ENCODE measurements at regions not wholly inside any gene's neighbourhood (a gene's known extent, or its start where the extent isn't known, plus 50 kb on each side); places are given as distances from the start of the nearest gene placed in this dataset.

DNA sequence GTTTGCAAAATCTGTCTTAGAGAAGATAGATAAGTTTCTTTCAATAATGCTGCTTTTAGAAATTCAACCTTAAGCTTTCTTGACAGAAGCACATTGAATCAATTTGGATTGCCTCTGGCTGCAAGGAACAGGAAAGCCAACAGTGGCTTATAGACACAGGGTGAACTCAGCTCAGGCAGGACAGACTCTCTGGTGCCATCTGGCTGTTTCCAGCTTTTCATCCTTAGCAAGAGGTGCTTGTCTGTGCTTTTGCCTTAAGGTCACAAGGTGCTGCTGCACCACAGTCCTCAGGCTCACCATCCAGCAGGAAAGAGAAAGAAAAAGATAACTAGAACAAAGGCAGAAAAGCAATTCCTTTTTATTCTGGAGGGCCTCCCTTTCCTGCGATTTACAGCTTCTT is 93.7 kb upstream of the ETS2 start:
- Histone ChIP-seq H3K9ac (ENCODE audit: low read depth, low read length) (no peak overlapping the region), H3K9me3 (replicated peaks; ENCODE audit: low read length) (no peaks in the 10 kb centered on the region), H3K4me3 (ENCODE audit: low read length) (no peak overlapping the region), H3K4me1 (ENCODE audit: control insufficient read depth, insufficient read depth, low read length) (no peaks in the 10 kb centered on the region), H3K4me2 (ENCODE audit: low read length) (no peak overlapping the region), H3K36me3 (ENCODE audit: insufficient read depth, low read length) (no peaks in the 10 kb centered on the region), H3K27me3 (ENCODE audit: control insufficient read depth, insufficient read depth, low read length) (peaks cover 77% of the 10 kb centered on the region)

DNA sequence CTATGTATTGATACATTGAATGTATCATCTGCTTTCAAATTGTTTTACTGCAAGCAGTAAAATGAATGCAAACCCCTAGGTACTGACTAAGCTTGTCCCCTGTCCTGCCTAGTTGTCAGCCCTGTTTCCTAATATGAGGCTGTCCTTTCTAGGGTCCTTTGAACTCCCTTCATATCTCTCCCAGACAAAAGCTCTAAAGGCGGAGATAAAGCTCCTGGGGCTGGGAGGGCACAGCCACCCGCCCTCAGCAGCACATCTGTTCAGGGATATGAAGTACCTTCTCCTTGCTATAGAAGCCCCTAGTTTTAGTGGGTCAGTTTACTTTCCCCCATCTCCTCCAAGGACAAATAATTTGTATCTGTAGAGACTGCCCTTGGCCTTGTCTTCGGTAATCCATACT is 93.1 kb upstream of the ETS2 start:
- Histone ChIP-seq H3K4me3 (ENCODE audit: low read length) (no peak overlapping the region), H3K4me2 (ENCODE audit: low read length) (no peak overlapping the region), H3K9me3 (replicated peaks; ENCODE audit: low read length) (no peaks in the 10 kb centered on the region), H3K27me3 (ENCODE audit: control insufficient read depth, insufficient read depth, low read length) (peaks cover 78% of the 10 kb centered on the region), H3K4me1 (ENCODE audit: control insufficient read depth, insufficient read depth, low read length) (no peaks in the 10 kb centered on the region), H3K9ac (ENCODE audit: low read depth, low read length) (no peak overlapping the region), H3K36me3 (ENCODE audit: insufficient read depth, low read length) (no peaks in the 10 kb centered on the region)

DNA sequence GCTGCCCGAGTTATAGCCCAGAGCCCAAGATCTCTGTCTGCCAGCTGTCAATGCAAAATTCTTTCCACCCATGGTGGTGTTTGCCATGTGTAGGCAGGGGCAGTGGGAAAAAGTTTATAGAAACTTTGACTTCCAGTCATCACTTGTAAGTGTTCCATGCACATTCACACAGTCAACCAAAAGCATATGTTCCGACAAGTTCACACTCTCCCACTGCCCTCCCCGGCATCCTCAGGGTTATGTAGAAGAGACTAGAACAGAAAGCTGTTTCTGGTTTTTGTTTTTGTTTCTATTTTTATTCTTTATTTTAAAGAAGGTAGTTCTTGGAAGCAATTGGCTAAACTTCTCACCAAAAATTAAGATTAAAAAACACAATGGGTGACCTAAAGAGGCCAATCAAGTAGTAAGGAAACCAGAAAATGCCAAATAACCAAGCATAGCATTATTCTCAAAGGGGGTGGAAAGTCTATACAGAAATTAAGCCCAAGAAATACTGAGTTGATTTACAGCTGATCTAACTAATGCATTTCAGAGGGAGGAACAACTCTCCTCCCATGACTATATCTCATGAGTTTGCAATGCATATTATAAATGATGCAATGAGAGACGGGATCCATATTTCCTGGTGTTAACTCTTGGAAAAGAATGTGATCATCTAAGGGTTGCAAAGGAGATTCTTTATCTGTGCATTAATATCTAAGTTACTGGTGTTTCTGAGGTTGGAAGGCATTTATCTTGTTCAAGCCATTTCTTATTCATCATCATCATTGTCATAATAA is 91.5 kb upstream of the ETS2 start:
- Histone ChIP-seq H3K4me1 (ENCODE audit: control insufficient read depth, insufficient read depth, low read length) (no peaks in the 10 kb centered on the region), H3K4me3 (ENCODE audit: low read length) (no peak overlapping the region), H3K36me3 (ENCODE audit: insufficient read depth, low read length) (no peaks in the 10 kb centered on the region), H3K9ac (ENCODE audit: low read depth, low read length) (no peak overlapping the region), H3K9me3 (replicated peaks; ENCODE audit: low read length) (no peaks in the 10 kb centered on the region), H3K27me3 (ENCODE audit: control insufficient read depth, insufficient read depth, low read length) (peaks cover 72% of the 10 kb centered on the region), H3K4me2 (ENCODE audit: low read length) (no peak overlapping the region)

DNA sequence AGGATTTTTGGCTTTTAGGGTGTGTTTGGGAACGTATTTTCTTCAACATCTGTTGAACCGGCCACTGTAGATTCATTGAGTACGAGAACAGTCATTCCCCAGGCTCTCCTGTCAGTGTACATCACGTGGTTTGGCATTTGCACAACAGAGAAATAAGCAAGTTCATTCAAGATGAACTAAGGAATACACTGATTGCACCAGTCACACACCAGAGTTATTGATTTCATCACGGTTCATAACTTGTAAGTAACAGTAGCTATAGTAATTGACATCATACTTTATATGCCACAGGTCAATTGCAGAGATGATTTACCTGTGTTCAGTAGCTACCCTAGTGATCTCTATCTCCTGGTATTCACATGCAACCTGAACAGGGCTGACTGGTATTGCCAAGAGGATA is 90.7 kb upstream of the ETS2 start:
- peaks cover 67% of the 10 kb centered on the region for H3K27me3 ChIP-seq (ENCODE audit: control insufficient read depth, insufficient read depth, low read length)
- no peaks in the 10 kb centered on the region for H3K4me1 ChIP-seq (ENCODE audit: control insufficient read depth, insufficient read depth, low read length)
- H3K36me3 ChIP-seq (ENCODE audit: insufficient read depth, low read length) = no peaks in the 10 kb centered on the region
- H3K4me3 ChIP-seq (ENCODE audit: low read length) = no peak overlapping the region
- no peak overlapping the region for H3K9ac ChIP-seq (ENCODE audit: low read depth, low read length)
- H3K4me2 ChIP-seq (ENCODE audit: low read length) = no peak overlapping the region
- no peaks in the 10 kb centered on the region for H3K9me3 ChIP-seq (replicated peaks; ENCODE audit: low read length)

DNA sequence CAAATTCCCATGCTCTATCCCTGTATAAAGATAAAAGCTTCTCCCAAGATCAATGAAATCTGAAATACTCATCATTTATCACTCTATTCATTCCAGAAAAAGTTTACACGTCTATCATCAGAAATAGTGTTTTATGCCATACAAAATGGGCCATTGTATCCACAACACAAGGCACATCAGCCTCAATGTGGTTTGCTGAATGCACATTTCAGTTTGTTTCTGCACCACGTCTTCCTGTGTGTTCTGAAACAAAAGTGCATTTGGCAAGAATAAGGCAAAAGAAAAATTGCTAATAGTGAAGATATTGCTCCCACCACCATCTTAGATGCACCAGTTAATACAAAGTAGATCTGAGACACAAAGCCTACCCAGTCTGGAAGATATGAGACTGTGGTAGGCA is 89.6 kb upstream of the ETS2 start:
- Histone ChIP-seq H3K36me3 (ENCODE audit: insufficient read depth, low read length) (no peaks in the 10 kb centered on the region), H3K4me3 (ENCODE audit: low read length) (no peak overlapping the region), H3K27me3 (ENCODE audit: control insufficient read depth, insufficient read depth, low read length) (peaks cover 67% of the 10 kb centered on the region), H3K9me3 (replicated peaks; ENCODE audit: low read length) (no peaks in the 10 kb centered on the region), H3K9ac (ENCODE audit: low read depth, low read length) (no peak overlapping the region), H3K4me2 (ENCODE audit: low read length) (no peak overlapping the region), H3K4me1 (ENCODE audit: control insufficient read depth, insufficient read depth, low read length) (no peaks in the 10 kb centered on the region)

DNA sequence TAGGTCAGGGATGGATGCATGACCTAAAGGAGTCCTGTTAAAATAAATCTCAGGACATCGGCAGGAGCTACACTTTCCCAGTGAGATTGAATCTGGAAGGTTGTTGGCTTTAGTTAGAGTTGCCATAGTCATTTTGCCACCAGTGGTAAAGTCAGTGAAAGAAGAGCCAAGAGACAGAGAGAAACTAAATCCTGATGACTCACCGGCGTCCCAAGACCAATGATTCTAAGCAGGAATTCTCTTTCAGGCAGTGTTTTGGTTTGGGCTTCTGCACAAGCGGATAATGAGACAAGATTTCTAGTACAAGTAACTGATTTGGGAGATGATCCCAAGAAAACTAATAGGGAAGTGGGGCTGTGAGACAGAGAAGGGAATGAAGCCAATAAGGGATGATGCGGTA is 88.8 kb upstream of the ETS2 start:
- Histone ChIP-seq H3K4me1 (ENCODE audit: control insufficient read depth, insufficient read depth, low read length) (no peaks in the 10 kb centered on the region), H3K36me3 (ENCODE audit: insufficient read depth, low read length) (no peaks in the 10 kb centered on the region), H3K4me3 (ENCODE audit: low read length) (no peak overlapping the region), H3K4me2 (ENCODE audit: low read length) (no peak overlapping the region), H3K9me3 (replicated peaks; ENCODE audit: low read length) (no peaks in the 10 kb centered on the region), H3K27me3 (ENCODE audit: control insufficient read depth, insufficient read depth, low read length) (peaks cover 59% of the 10 kb centered on the region), H3K9ac (ENCODE audit: low read depth, low read length) (no peak overlapping the region)

DNA sequence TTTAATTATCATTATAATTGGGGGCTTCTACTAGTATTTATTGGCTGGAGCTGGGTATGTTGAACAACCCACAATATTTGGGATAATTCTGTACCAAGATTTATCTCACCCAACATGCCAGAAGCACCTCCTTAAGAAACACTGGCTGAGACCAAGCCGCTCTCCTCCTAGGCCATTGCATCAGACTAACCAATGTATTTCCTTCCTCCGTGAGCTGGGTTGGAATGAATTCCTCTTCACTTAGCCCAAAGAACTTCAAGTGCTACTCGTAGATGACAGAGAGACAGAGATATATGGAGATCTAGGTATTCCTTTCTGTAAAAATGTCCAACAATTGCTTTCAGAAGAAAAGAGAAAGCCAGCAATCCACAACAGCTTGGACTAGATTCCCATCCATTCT is 87.2 kb upstream of the ETS2 start:
- no peaks in the 10 kb centered on the region for H3K36me3 ChIP-seq (ENCODE audit: insufficient read depth, low read length)
- no peaks in the 10 kb centered on the region for H3K9me3 ChIP-seq (replicated peaks; ENCODE audit: low read length)
- no peak overlapping the region for H3K4me3 ChIP-seq (ENCODE audit: low read length)

DNA sequence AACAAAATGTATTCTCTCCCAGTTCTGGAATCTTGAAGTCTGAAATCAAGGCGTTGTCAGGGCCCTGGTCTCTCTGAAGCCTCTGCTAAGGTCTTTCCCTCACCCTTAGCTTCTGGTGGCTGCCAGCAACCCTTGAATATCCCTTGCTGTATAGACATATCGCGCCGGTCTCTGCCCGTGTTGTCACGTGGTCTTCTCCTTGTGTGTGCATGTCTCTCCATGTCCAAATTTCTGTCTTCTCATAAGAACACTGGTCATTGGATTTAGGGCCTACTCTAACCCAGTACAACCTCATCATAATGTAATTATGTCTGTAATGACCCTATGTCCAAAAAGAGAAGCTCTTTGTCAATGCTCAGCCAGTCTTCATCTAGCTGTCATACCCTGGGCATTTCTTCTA is 85.7 kb upstream of the ETS2 start:
- no peak overlapping the region for H3K4me2 ChIP-seq (ENCODE audit: low read length)
- H3K27me3 ChIP-seq (ENCODE audit: control insufficient read depth, insufficient read depth, low read length) = peaks cover 36% of the 10 kb centered on the region
- H3K4me1 ChIP-seq (ENCODE audit: control insufficient read depth, insufficient read depth, low read length) = no peaks in the 10 kb centered on the region
- no peaks in the 10 kb centered on the region for H3K36me3 ChIP-seq (ENCODE audit: insufficient read depth, low read length)
- peaks cover under 1% of the 10 kb centered on the region for H3K9me3 ChIP-seq (replicated peaks; ENCODE audit: low read length)
- H3K9ac ChIP-seq (ENCODE audit: low read depth, low read length) = no peak overlapping the region
- H3K4me3 ChIP-seq (ENCODE audit: low read length) = no peak overlapping the region

More for the DNA sequence above, 87.2 kb upstream of the ETS2 start:
- Histone ChIP-seq H3K4me1 (ENCODE audit: control insufficient read depth, insufficient read depth, low read length) (no peaks in the 10 kb centered on the region), H3K27me3 (ENCODE audit: control insufficient read depth, insufficient read depth, low read length) (peaks cover 52% of the 10 kb centered on the region), H3K4me2 (ENCODE audit: low read length) (no peak overlapping the region), H3K9ac (ENCODE audit: low read depth, low read length) (no peak overlapping the region)

DNA sequence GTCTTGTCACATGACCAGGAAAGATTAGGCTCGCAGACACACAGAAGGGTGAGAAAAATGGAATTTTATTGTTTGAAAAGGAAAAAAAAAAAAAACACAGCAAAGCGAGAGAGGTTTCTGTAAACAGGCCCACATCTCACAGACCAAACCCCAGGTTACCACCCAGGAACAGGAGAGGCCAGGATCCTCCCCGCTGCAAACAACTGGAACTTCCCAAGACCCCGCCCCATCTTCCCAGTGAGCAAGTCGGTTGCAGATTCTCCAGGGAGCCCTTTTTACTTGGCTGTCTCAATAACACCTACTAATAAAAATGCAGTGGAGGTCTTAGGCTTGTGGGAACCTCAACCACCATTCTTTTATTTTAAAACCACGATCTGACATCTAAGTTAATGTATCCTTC is 84.7 kb upstream of the ETS2 start:
- no peaks in the 10 kb centered on the region for H3K4me1 ChIP-seq (ENCODE audit: control insufficient read depth, insufficient read depth, low read length)
- H3K4me2 ChIP-seq (ENCODE audit: low read length) = no peak overlapping the region
- H3K9me3 ChIP-seq (replicated peaks; ENCODE audit: low read length) = peaks cover 3% of the 10 kb centered on the region
- H3K27me3 ChIP-seq (ENCODE audit: control insufficient read depth, insufficient read depth, low read length) = peaks cover 27% of the 10 kb centered on the region
- H3K4me3 ChIP-seq (ENCODE audit: low read length) = no peak overlapping the region
- H3K9ac ChIP-seq (ENCODE audit: low read depth, low read length) = no peak overlapping the region
- H3K36me3 ChIP-seq (ENCODE audit: insufficient read depth, low read length) = no peaks in the 10 kb centered on the region

DNA sequence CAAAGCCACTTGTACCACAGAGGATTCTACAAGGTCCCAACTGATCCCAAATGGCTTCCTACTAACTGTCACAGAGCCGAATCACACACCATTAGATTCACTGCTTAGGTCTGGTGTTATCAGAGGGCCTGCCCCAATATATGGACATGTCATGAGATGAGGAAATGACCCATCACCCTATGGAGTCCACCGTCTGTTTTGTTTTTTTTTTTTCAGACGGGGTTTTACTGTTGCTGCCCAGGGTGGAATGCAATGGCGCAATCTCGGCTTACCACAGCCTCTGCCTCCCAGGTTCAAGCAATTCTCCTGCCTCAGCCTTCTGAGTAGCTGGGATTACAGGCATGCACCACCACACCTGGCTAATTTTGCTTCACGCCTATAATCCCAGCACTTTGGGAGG is 83.8 kb upstream of the ETS2 start:
- Histone ChIP-seq H3K27me3 (ENCODE audit: control insufficient read depth, insufficient read depth, low read length) (peaks cover 18% of the 10 kb centered on the region), H3K9me3 (replicated peaks; ENCODE audit: low read length) (peaks cover 3% of the 10 kb centered on the region), H3K4me2 (ENCODE audit: low read length) (no peak overlapping the region), H3K36me3 (ENCODE audit: insufficient read depth, low read length) (no peaks in the 10 kb centered on the region), H3K4me3 (ENCODE audit: low read length) (no peak overlapping the region), H3K4me1 (ENCODE audit: control insufficient read depth, insufficient read depth, low read length) (no peaks in the 10 kb centered on the region), H3K9ac (ENCODE audit: low read depth, low read length) (no peak overlapping the region)

DNA sequence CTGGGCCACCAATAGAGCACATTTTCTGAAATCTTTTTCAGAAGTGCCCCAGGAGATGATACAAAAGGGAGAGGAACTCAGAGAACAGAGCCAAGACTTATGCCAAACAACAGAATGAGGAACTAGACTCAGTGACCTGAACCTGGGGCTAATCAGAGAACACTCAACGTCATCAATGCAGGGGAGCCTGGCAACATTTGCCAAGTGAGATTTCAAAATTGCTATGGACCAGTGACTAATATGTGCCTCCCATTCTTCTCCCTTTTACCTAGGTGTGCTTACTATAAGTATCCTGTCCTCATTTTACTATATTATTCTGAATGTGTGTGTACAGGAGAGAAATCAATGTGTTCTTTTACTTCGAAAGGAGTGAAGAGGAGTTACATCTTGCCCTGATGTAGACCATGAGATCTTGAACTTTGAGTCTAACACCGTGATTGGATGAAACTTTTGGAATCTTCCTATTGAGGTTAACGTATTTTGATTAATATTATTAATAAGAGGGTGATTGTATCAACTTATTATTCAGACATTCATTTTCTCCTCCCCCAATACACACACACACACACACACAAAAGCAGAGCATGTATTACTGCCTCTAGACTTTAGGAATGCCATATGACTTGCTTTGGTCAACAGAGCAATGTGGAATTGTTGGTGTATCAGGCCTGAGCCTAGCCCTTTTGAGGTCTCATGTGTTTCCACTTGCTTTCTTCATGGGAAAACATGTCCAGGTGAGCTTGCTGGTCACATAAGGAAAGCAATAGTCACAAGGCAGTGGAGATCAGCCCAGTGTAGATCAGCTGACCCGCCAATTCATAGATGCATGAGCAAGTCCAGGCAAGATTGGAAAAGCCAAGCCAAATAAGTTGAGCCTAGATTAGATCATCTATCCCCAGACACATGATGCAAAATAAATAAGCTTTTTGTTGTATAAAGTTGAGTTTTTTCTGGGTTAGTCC is 80.3 kb upstream of the ETS2 start:
- H3K4me3 ChIP-seq (ENCODE audit: low read length) = no peak overlapping the region
- no peak overlapping the region for H3K9ac ChIP-seq (ENCODE audit: low read depth, low read length)
- H3K27me3 ChIP-seq (ENCODE audit: control insufficient read depth, insufficient read depth, low read length) = peaks cover 10% of the 10 kb centered on the region
- H3K9me3 ChIP-seq (replicated peaks; ENCODE audit: low read length) = peaks cover 3% of the 10 kb centered on the region
- peaks cover 14% of the 10 kb centered on the region for H3K4me1 ChIP-seq (ENCODE audit: control insufficient read depth, insufficient read depth, low read length)
- H3K4me2 ChIP-seq (ENCODE audit: low read length) = no peak overlapping the region
- H3K36me3 ChIP-seq (ENCODE audit: insufficient read depth, low read length) = no peaks in the 10 kb centered on the region
